ENCODE measurements at regions not wholly inside any gene's neighbourhood (a gene's known extent, or its start where the extent isn't known, plus 50 kb on each side); places are given as distances from the start of the nearest gene placed in this dataset.

GRCh38 chr5:34487956-34488355, 168.2 kb upstream of the RAI14 start:
- DNase-seq: no peak

DNA sequence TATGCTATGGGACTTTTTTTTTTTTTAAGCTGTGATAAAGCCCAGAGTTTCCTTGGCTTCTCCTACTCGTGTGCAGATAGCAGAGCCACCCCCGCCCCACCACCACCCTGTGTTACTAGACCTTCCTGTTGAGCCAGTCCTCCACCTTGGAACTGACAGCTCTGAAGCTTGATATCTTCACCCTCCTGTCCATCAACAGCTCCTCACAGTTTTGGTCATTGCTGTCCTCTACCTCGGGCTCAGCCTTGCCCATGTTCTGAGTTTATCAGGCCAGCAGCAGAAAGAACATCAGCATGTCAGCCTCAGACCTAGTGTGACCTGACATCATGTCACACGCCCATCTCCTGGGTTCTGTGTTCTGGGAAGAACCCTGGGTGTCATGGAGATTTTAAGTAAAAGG, 167.1 kb upstream of the RAI14 start:
- no peak for DNase-seq

- peak; percentile 40 for DNase-seq
Measured at GRCh38 chr5:34490506-34491250, 165.4 kb upstream of the RAI14 start.

DNA sequence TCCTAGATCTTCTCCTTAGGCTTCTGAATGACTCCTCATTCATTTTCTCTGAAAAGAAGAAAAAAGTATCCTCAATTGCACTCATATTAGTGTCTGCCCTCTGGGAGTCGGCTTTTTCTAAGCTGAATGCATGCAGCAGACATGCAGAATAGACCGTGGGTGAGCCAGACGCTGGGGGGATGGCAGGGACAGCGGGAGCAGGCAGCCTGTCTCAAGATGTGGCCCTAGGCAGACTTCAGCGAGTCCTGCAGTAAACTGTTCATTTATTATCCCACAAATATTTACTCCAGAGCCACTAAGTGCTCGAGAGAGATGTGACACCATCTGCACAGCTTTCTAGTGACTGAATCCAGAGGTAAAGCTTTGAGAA, 164.9 kb upstream of the RAI14 start:
- DNase-seq: peak; percentile 65

DNA sequence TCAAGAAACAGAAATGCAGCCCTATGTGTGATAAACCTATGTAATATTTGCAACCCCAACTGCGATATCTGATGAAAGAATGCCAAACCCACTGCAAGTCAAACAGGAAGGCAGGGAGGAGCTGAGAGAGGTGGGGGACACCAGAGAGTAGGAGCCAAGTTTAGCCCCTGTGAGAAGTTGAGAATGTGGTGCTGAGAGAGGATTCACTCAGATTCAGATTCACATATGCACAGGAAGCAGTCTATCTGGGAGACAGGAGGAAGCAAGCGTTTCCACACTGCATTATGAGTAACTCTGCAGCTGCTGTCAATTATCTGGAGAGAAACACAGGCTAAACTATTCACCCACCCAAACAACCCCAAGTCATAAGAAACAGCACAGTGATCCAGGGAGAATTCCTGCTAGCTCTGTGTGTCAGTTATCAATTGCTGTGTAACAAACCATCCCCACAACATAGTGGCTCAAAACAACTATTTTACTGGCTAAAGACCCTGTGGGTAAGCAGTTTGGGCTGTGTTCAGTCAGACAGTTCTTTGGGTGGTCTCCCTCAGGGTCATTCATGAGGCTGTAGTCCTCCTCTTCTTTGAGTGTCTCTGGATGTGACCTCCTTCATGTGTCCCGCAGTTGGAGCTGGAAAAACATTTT, 161.9 kb upstream of the RAI14 start:
- peak; percentile 94 for DNase-seq

GRCh38 chr5:34495178-34495577, 160.9 kb upstream of the RAI14 start:
- no peak for DNase-seq

DNA sequence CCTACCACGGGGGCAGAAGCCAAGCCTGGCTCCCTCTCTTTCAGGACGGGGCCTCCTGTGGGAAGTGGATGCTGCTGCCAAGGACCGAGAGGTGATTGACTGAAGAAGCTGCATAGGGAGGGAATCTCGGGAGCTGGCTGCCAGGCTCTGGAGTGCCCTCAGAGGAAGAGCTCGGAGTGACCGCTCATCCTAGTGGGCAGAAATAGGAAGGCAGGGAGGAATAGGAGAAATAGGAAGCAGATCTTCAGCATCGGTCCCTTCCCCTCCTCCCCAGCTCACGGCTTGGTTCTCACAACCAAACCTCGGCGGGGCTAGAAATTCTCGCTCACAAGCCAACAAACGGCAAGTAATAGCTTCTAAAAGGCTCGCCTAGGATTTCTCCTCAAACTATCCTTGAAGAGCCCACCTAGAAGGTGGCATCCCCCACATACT, 159.9 kb upstream of the RAI14 start:
- DNase-seq: no peak

- DNase-seq: peak; percentile 78
Measured at GRCh38 chr5:34496701-34497469, 159.2 kb upstream of the RAI14 start.

GRCh38 chr5:34497470-34497808, 158.7 kb upstream of the RAI14 start:
- DNase-seq: no peak

DNA sequence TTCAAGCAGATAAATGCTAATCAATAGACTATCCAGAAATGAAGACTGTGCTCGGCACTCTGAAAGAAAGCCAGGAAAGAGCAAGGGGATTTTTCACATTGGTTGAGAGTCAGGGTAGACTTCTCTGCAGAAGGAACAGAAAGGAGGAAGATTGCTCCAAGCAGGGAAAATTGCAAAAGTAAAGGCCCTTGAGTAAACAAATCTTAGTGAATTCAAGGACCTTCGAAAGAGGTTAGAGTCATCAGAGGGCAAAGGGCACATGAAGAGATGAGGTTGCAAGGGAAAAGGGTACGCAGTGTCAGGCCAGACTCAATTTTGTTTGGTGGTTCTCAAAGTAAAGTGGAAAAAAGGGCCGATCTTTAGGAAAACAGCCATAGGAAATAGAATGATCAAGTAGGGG, 157.6 kb upstream of the RAI14 start:
- DNase-seq: no peak

GRCh38 chr5:34499001-34499734, 157.0 kb upstream of the RAI14 start:
- DNase-seq: peak; percentile 84

- no peak for DNase-seq
Measured at GRCh38 chr5:34500236-34500847, 155.8 kb upstream of the RAI14 start.

DNA sequence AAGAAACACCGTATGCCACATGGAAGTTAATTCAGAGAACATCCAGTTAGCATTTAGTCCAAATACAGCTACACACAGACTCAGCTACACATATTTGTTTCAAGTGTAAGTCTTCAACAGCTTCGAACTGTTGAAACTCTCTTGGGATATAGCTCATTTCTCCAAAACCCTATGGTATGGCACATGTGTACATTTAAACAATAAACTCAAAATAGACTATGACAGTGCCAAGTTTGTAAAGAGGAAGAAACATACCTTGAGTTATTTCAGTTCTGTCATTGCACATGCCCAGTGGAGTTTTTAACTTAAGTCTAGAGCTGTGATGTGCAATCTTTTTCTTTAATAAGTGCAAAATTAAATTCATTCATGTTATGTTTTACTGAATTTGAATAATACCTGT, 155.1 kb upstream of the RAI14 start:
- DNase-seq: no peak

DNA sequence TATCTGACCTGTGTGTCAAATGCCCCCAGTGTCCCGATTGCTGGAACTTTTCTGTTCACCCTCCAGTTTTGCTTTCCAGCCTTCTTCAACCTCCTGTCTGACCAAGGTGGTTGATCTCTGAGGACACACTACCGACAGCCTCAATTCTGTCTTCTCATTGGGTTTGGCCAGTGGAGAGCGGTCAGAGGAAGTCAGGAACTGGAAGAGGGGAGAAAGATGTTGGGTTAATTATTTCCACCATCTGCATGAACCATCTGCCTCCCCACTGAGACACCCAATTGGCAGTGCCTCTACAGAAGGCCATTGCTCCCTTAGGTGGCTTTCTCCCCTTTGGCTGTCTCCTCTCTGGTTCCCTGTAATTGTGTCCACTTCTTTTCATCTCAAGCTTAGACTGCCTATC, 154.3 kb upstream of the RAI14 start:
- DNase-seq: no peak

- no peak for DNase-seq
Measured at GRCh38 chr5:34502581-34502980, 153.5 kb upstream of the RAI14 start.

- DNase-seq: peak; percentile 68
Measured at GRCh38 chr5:34503379-34504253, 152.5 kb upstream of the RAI14 start.

DNA sequence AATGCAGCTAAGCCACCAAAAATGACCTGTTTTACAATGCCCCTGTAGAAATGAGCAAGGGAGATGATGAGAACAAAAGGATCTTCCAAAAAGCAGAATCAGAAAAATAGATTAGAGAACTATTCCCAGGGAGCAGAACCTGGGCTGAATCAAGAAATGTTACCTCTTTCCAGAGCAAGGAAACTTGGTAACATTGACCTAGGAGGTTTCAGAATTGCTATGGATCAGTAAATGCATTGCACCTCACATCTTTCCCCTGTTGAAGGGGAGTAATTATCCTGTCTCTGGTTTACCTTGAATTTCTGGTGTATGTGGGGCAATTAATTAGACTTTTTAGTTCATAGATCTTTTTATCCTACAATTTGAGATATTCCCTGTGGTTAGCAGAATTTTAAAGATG, 151.2 kb upstream of the RAI14 start:
- DNase-seq: no peak

DNA sequence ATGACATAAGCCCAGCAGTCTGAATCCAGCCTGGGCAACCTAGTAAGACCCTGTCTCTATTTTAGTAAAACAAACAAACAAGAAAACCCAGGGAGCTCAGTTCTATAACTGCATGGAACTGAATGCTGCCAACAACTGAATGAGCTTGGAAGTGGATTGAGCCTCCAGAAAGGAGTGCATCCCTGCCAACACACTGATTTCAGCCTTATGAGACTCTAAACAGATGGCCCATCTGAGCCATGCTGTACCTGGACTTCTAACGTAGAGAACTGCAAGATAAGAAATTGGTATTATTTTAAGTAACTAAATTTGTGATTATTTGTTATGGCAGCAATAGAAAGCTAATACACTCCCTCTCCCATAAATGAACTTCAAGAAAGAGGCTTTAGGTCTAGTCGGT, 150.4 kb upstream of the RAI14 start:
- DNase-seq: no peak

GRCh38 chr5:34507933-34508332, 148.2 kb upstream of the RAI14 start:
- DNase-seq: no peak

DNA sequence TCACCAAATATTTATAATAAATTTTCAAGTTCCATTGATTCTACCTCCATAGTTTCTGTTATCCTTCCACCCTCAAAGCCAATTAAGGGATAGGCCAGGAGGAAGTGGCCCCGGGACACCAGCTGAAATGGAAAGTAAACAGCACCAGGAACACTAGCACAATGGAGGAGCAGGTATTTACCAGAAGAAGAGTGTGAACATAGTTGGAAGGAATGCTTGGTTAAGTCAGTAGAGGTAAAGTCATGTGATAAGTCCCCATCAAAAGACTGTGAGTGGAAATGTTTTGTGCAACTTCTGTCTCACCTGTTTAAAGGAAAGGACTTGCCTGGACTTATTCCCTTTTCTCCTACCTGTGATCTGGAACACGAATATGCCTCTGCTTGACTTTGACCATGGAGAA, 146.7 kb upstream of the RAI14 start:
- DNase-seq: no peak

DNA sequence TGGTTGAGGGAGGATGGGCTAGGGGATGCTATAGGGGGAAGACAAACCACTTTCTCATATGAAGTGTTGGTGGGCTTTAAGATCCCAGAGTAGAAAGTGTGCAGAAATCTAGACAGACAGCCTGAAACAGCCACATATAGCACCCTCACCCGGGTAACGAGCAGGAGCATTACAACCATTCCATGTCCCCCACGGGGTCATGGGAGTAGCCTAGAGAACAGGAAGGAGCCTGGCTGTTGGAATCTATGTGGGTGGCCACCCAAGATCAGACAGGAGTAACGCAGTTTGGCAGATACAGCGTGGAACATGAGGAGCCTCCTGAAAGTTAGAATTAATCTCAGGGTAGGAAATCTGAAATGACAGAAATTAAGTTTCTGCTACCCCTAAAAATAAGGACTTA, 146.1 kb upstream of the RAI14 start:
- DNase-seq: no peak

- DNase-seq: no peak
Measured at GRCh38 chr5:34511063-34511462, 145.1 kb upstream of the RAI14 start.
